ENCODE measurements at regions not wholly inside any gene's neighbourhood (a gene's known extent, or its start where the extent isn't known, plus 50 kb on each side); places are given as distances from the start of the nearest gene placed in this dataset.

- no peak for DNase-seq (ENCODE audit: low read depth in 2 of 2)
- no peak for TF ChIP-seq CTCF (IDR thresholded peaks at IDR 0.05; ENCODE audit: low read depth, low read length)
- H3K4me3 ChIP-seq (replicated peaks in 1 of 2; ENCODE audit: low read depth in 2 of 2, low read length in 2 of 2) = no peak overlapping the region
Observed at GRCh38 chr11:71305451-71306125, 53.2 kb upstream of the SHANK2 start.

- DNase-seq (ENCODE audit: low read depth in 2 of 2) = no peak
- TF ChIP-seq CTCF (IDR thresholded peaks at IDR 0.05; ENCODE audit: low read depth, low read length) = no peak
- no peak overlapping the region for H3K4me3 ChIP-seq (replicated peaks in 1 of 2; ENCODE audit: low read depth in 2 of 2, low read length in 2 of 2)
Observed at GRCh38 chr11:71305041-71305440, 52.7 kb upstream of the SHANK2 start.

- TF ChIP-seq CTCF (IDR thresholded peaks at IDR 0.05; ENCODE audit: low read depth, low read length) = no peak
- no peak overlapping the region for H3K4me3 ChIP-seq (replicated peaks in 1 of 2; ENCODE audit: low read depth in 2 of 2, low read length in 2 of 2)
- no peak for DNase-seq (ENCODE audit: low read depth in 2 of 2)
Observed at GRCh38 chr11:71304491-71304890, 52.1 kb upstream of the SHANK2 start.

- H3K4me3 ChIP-seq (replicated peaks in 1 of 2; ENCODE audit: low read depth in 2 of 2, low read length in 2 of 2) = no peak overlapping the region
- DNase-seq (ENCODE audit: low read depth in 2 of 2) = no peak
- TF ChIP-seq CTCF (IDR thresholded peaks at IDR 0.05; ENCODE audit: low read depth, low read length) = no peak
Observed at GRCh38 chr11:71304045-71304444, 51.7 kb upstream of the SHANK2 start.

- no peak overlapping the region for H3K4me3 ChIP-seq (replicated peaks in 1 of 2; ENCODE audit: low read depth in 2 of 2, low read length in 2 of 2)
- DNase-seq (ENCODE audit: low read depth in 2 of 2) = no peak
- no peak for TF ChIP-seq CTCF (IDR thresholded peaks at IDR 0.05; ENCODE audit: low read depth, low read length)
Observed at GRCh38 chr11:71302911-71303310, 50.5 kb upstream of the SHANK2 start.

- no peak for TF ChIP-seq CTCF (IDR thresholded peaks at IDR 0.05; ENCODE audit: low read depth, low read length)
- H3K4me3 ChIP-seq (replicated peaks in 1 of 2; ENCODE audit: low read depth in 2 of 2, low read length in 2 of 2) = no peak overlapping the region
- DNase-seq (ENCODE audit: low read depth in 2 of 2) = no peak
Observed at GRCh38 chr11:71302534-71302909, 50.1 kb upstream of the SHANK2 start.
